IMR-90 (cell line): ENCODE measurements at regions not wholly inside any gene's neighbourhood (a gene's known extent, or its start where the extent isn't known, plus 50 kb on each side); places are given as distances from the start of the nearest gene placed in this dataset.

Experiments
- ATAC-seq: fragments of 200-7000 bp; cut with Tn5 transposase; 2 replicates; pipeline ENCODE4 v1.9.1; 2020; ENCODE audit warnings: low read depth, mild to moderate bottlenecking, moderate library complexity
- BruUV-seq: library from RNA; stranded (reverse); fragments of 400-500 nt; replicated peaks from 2 replicates; lab custom pipeline; 2021; lab: Mats Ljungman, UMichigan
- CTCF ChIA-PET: fragments of 300-600 bp; formaldehyde crosslinking; extraction: SDS; loops from one replicate; lab custom pipeline; 2021; ENCODE audit warnings: antibody characterized with exemption; lab: Yijun Ruan, JAX
- POLR2A ChIA-PET: fragments of 300-600 bp; sonication (Branson Sonifier 250); formaldehyde crosslinking; loops from one replicate; lab custom pipeline; 2022; ENCODE audit warnings: antibody characterized with exemption; ENCODE audit not compliant: unreplicated experiment; lab: Charles Lee
- DNase-seq: peaks from one replicate; pipeline ENCODE4 v3.0.0; 2013
- H2AFZ ChIP-seq: replicated peaks from 2 replicates; pipeline ENCODE3; 2013; ENCODE audit warnings: low read length, mild to moderate bottlenecking; ENCODE audit not compliant: poor library complexity
- H2AK5ac ChIP-seq: 2 replicates; pipeline ENCODE4 v1.6.1; 2013; ENCODE audit warnings: low read depth, low read length, inconsistent platforms
- H2AK9ac ChIP-seq: replicated peaks from 2 replicates; pipeline ENCODE3; 2013; ENCODE audit warnings: mild to moderate bottlenecking, low read depth, low read length, moderate library complexity; ENCODE audit not compliant: poor library complexity
- H2BK120ac ChIP-seq: 2 replicates; pipeline ENCODE4 v1.6.1; 2013; ENCODE audit warnings: low read depth, low read length, inconsistent platforms
- H2BK15ac ChIP-seq: 3 replicates; pipeline ENCODE4 v1.6.1; 2013; ENCODE audit warnings: low read depth, low read length, inconsistent platforms
- H2BK20ac ChIP-seq: 2 replicates; pipeline ENCODE4 v1.6.1; 2013; ENCODE audit warnings: low read depth, mild to moderate bottlenecking, inconsistent platforms, low read length, moderate library complexity
- H2BK5ac ChIP-seq: 2 replicates; pipeline ENCODE4 v1.6.1; 2013; ENCODE audit warnings: mild to moderate bottlenecking, low read depth, low read length, inconsistent platforms; ENCODE audit not compliant: poor library complexity, severe bottlenecking
- H3K14ac ChIP-seq: replicated peaks from 2 replicates; pipeline ENCODE4 v1.6.1; 2013; ENCODE audit warnings: low read depth, low read length, inconsistent platforms
- H3K18ac ChIP-seq: 2 replicates; pipeline ENCODE4 v1.6.1; 2013; ENCODE audit warnings: low read depth, low read length, control low read depth
- H3K23ac ChIP-seq: 2 replicates; pipeline ENCODE4 v1.6.1; 2013; ENCODE audit warnings: low read depth, low read length, inconsistent platforms
- H3K27ac ChIP-seq: 2 replicates; pipeline ENCODE4 v1.5.1; 2013; ENCODE audit warnings: mild to moderate bottlenecking, control low read depth, low read length; ENCODE audit not compliant: insufficient read depth
- H3K27me3 ChIP-seq: 2 replicates; pipeline ENCODE4 v1.6.1; 2013; ENCODE audit warnings: low read length; ENCODE audit not compliant: control insufficient read depth, insufficient read depth
- H3K36me3 ChIP-seq: 2 replicates; pipeline ENCODE4 v1.6.1; 2013; ENCODE audit warnings: low read length, mixed read lengths; ENCODE audit not compliant: control insufficient read depth, insufficient read depth
- H3K4ac ChIP-seq: 2 replicates; pipeline ENCODE4 v1.6.1; 2013; ENCODE audit warnings: low read depth, low read length, inconsistent platforms
- H3K4me1 ChIP-seq: 2 replicates; pipeline ENCODE4 v1.6.1; 2013; ENCODE audit warnings: low read length, mixed read lengths; ENCODE audit not compliant: control insufficient read depth, insufficient read depth
- H3K4me2 ChIP-seq: 2 replicates; pipeline ENCODE4 v1.6.1; 2013; ENCODE audit warnings: low read depth, mild to moderate bottlenecking, control low read depth, low read length, moderate library complexity
- H3K4me3 ChIP-seq: 2 replicates; pipeline ENCODE4 v1.5.1; 2013; ENCODE audit warnings: low read depth, mild to moderate bottlenecking, control low read depth, low read length, moderate library complexity; ENCODE audit not compliant: insufficient read depth
- H3K56ac ChIP-seq: 2 replicates; pipeline ENCODE4 v1.6.1; 2013; ENCODE audit warnings: low read length, inconsistent platforms; ENCODE audit not compliant: insufficient read depth; ENCODE audit errors: extremely low read depth
- H3K79me1 ChIP-seq, 2 experiments: 2 replicates each; pipeline ENCODE4 v1.6.1; 2013; ENCODE audit warnings: low read length in 2 of 2, inconsistent platforms in 1 of 2, low read depth in 1 of 2
- H3K9ac ChIP-seq: 2 replicates; pipeline ENCODE4 v1.6.1; 2013; ENCODE audit warnings: low read depth, low read length, control low read depth
- H3K9me1 ChIP-seq: 2 replicates; pipeline ENCODE4 v1.6.1; 2013; ENCODE audit warnings: low read length, inconsistent platforms; ENCODE audit not compliant: insufficient read depth
- H3K9me3 ChIP-seq: 2 replicates; pipeline ENCODE4 v1.6.1; 2013; ENCODE audit warnings: low read length; ENCODE audit not compliant: control insufficient read depth, insufficient read depth
- H4K20me1 ChIP-seq: 2 replicates; pipeline ENCODE4 v1.6.1; 2013; ENCODE audit warnings: low read length, inconsistent platforms; ENCODE audit not compliant: insufficient read depth
- H4K5ac ChIP-seq: 2 replicates; pipeline ENCODE4 v1.6.1; 2013; ENCODE audit warnings: mild to moderate bottlenecking, low read depth, low read length, control low read depth
- H4K8ac ChIP-seq, 2 experiments: 2 replicates each; pipeline ENCODE4 v1.6.1; 2013; ENCODE audit warnings: low read depth in 2 of 2, low read length in 2 of 2, control low read depth in 1 of 2, inconsistent platforms in 1 of 2
- H4K91ac ChIP-seq: 2 replicates; pipeline ENCODE4 v1.6.1; 2013; ENCODE audit warnings: low read depth, low read length, inconsistent platforms; ENCODE audit not compliant: insufficient read depth
- BHLHE40 ChIP-seq: fragments of 150-350 bp; IDR thresholded peaks from 2 replicates; pipeline ENCODE4 v1.6.1; 2016; ENCODE audit warnings: mild to moderate bottlenecking, low read depth, low read length
- MAFK ChIP-seq: IDR thresholded peaks from 2 replicates; pipeline ENCODE4 v1.6.1; 2012; ENCODE audit warnings: low read depth, low read length, improper control_type of control experiment
- NFE2L2 ChIP-seq: fragments of 150-350 bp; IDR thresholded peaks from 2 replicates; pipeline ENCODE4 v1.6.1; 2016; ENCODE audit warnings: low read depth, mild to moderate bottlenecking, low read length
- RCOR1 ChIP-seq: IDR thresholded peaks from 2 replicates; pipeline ENCODE4 v1.6.1; 2012; ENCODE audit warnings: mild to moderate bottlenecking, low read length, improper control_type of control experiment; ENCODE audit not compliant: insufficient replicate concordance
- RFX5 ChIP-seq: IDR thresholded peaks from 2 replicates; pipeline ENCODE4 v1.8.0; 2012; ENCODE audit warnings: low read depth, mild to moderate bottlenecking, low read length, moderate library complexity
- WGBS, 2 experiments: methylation state at CpG; one replicate each; pipeline versions ENCODE4 v1.1.5 to v1.1.7; 2013; ENCODE audit warnings: missing lambda C conversion rate in 2 of 2; ENCODE audit not compliant: insufficient read length in 1 of 2; ENCODE audit errors: extremely low coverage in 2 of 2; 5-methylcytosine and 5-hydroxymethylcytosine counted together
- dilution Hi-C: fragments of 300-500 bp; cut with HindIII; formaldehyde crosslinking; loops from one replicate; pipeline ENCODE4 v1.14.3; 2018; ENCODE audit warnings: low sequenced_read_pairs; ENCODE audit not compliant: unreplicated experiment
- in situ Hi-C: fragments of 300-500 bp; cut with MboI; formaldehyde crosslinking; loops from 3 replicates; pipeline ENCODE4 v1.14.3; 2019; ENCODE audit warnings: low sequenced_read_pairs, inconsistent platforms, mixed read lengths
- intact Hi-C: fragments of 100-400 bp; cut with micrococcal nuclease; formaldehyde crosslinking; loops from 2 replicates; pipeline ENCODE4 v1.10.0; 2022
- TF ChIP-seq, protein P1 (sequence below): fragments of 150-350 bp; IDR thresholded peaks from 2 replicates; pipeline ENCODE4 v1.6.1; 2016; ENCODE audit warnings: low read depth, mild to moderate bottlenecking, low read length, moderate library complexity, borderline replicate concordance

DNA sequence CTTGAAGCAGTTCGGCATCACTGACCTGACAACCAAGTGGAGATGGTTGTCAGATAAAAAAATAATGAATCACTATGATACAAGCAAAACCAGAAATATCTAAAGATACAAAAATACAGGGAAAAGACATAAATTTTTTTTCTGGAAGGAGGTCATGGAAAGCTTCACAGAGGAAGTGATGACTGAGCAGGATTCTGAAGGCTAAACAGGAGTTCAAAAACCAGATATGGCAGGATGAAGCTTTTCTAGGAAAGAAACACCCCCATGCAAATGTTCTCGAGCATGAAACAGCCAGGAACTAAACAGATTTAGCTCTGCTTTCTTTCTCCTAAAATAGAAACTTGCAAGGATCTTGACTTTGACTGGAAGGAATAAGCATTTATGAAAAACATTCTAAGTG is 60.7 kb upstream of the IFNE start:
- no peak overlapping the region for H2AK9ac ChIP-seq
- WGBS, 2 experiments = no CpG with 5 or more reads among the region's 2 CpGs
- H3K18ac ChIP-seq = no peak overlapping the region
- peak; percentile 43; the same call in 1 of the 2 replicates for TF ChIP-seq MAFK
- TF ChIP-seq NFE2L2 = no peak
- TF ChIP-seq RFX5 = no peak
- TF ChIP-seq, protein P1, sequence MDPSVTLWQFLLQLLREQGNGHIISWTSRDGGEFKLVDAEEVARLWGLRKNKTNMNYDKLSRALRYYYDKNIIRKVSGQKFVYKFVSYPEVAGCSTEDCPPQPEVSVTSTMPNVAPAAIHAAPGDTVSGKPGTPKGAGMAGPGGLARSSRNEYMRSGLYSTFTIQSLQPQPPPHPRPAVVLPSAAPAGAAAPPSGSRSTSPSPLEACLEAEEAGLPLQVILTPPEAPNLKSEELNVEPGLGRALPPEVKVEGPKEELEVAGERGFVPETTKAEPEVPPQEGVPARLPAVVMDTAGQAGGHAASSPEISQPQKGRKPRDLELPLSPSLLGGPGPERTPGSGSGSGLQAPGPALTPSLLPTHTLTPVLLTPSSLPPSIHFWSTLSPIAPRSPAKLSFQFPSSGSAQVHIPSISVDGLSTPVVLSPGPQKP = no peak
- no peak for TF ChIP-seq RCOR1
- TF ChIP-seq BHLHE40 = no peak
- ATAC-seq (no peak), DNase-seq (no peak)
- peak overlapping the region; percentile 5; the same call in 1 of the 2 replicates for H3K4me2 ChIP-seq
- peaks cover 4% of the 10 kb centered on the region; the same call in 1 of the 2 replicates for H3K4me1 ChIP-seq
- no peaks in the 10 kb centered on the region; the same call in 1 of the 2 replicates for H3K9me3 ChIP-seq
- intact Hi-C loops (no loop called here), dilution Hi-C loops (no loop called here), in situ Hi-C loops (no loop called here)
- no peak overlapping the region for H3K4ac ChIP-seq
- no peak overlapping the region for H3K27ac ChIP-seq
- H2BK15ac ChIP-seq = no peak overlapping the region
- H2BK120ac ChIP-seq = no peak overlapping the region
- ChIA-PET CTCF (no interaction called here), POLR2A (no interaction called here)
- no peaks in the 10 kb centered on the region; the same call in 1 of the 2 replicates for H4K20me1 ChIP-seq
- H4K5ac ChIP-seq = no peak overlapping the region
- no peak overlapping the region for H2AFZ ChIP-seq
- no peak overlapping the region for H3K23ac ChIP-seq
- peaks cover 0 to 18% of the 10 kb centered on the region in 2 experiments; a peak in 2 of 4 replicates for H3K79me1 ChIP-seq
- peak overlapping the region; percentile 63 for H2BK5ac ChIP-seq
- peak overlapping the region in 1 of 2 experiments; percentile 30; a peak in 1 of 4 replicates for H4K8ac ChIP-seq
- BruUV-seq = no TSS peak
- H3K9me1 ChIP-seq = no peaks in the 10 kb centered on the region; the same call in 1 of the 2 replicates
- H3K56ac ChIP-seq = no peak overlapping the region
- peaks cover 2% of the 10 kb centered on the region; the same call in 1 of the 2 replicates for H3K36me3 ChIP-seq
- H3K14ac ChIP-seq = no peak overlapping the region
- H3K4me3 ChIP-seq = no peak overlapping the region
- no peak overlapping the region for H2BK20ac ChIP-seq
- no peaks in the 10 kb centered on the region for H3K27me3 ChIP-seq
- no peak overlapping the region for H2AK5ac ChIP-seq
- no peak overlapping the region for H3K9ac ChIP-seq
- H4K91ac ChIP-seq = no peak overlapping the region
